GM19455 (cell line): ENCODE measurements at regions not wholly inside any gene's neighbourhood (a gene's known extent, or its start where the extent isn't known, plus 50 kb on each side); places are given as distances from the start of the nearest gene placed in this dataset.
"Not testable (repeated sequence)": the region's sequence is repeated elsewhere in the genome, so short reads cannot be mapped to it uniquely, and the experiment has no call there.

ENCODE experiments used
- ATAC-seq: cut with Tn5 transposase; IDR thresholded peaks from one replicate; pipeline ENCODE4 v1.9.1; 2021; ENCODE audit not compliant: unreplicated experiment

DNA sequence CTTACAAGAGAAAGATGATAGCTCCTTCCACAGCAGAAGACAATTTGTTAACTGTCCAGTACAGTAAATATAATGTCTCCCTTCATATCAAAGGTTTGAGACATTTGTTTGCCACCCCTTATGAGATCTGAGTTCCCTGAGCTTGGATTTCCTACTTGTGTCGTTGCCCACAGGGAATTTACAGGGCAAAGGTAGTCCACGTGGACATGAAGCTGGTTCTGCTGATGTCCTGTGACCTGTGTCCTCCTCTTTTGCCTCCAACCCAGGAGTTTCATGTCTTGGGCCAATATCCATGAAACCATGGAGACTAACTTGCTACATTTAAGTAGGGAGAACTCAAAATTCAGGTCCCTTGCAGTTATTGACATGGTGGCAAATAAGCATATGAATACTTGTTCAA lies 172.2 kb upstream of the KCTD7 start:
- ATAC-seq = not testable (repeated sequence)

- ATAC-seq = not testable (repeated sequence)
Measured at GRCh38 chr7:66458991-66459390, 169.7 kb upstream of the KCTD7 start.

DNA sequence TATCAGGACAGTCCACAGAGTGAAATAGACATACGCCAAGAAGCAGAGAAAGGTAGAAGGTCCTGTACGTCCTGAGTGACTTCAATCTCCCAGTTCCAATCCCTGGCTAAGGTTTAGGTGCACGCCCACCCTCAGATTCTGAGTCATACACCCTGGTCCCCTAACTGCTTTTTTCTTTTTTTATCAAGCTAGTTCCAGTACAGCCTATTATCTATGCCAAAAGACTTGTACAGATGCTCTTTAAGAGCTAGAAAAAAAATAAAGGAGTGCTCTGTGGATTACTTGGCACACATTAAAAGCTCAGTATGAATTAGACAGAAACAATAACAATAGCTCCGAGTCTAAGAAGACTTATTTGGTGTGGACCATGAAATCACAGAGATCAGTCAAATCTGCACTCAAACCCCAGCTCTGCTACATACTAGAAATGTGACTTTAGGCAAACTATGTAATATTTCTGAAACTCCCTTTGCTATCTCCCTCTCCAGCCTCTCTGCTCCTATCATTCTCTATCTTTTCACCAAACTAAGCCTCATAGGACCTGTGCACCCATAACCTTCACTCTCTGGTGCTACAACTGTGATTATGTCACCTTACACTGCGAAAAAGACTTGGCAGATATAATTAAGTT lies 168.8 kb upstream of the KCTD7 start:
- ATAC-seq = not testable (repeated sequence)

GRCh38 chr7:66460921-66461361 lies 167.7 kb upstream of the KCTD7 start:
- ATAC-seq = no peak

- ATAC-seq = not testable (repeated sequence)
Measured at GRCh38 chr7:66461397-66461796, 167.3 kb upstream of the KCTD7 start.

GRCh38 chr7:66462831-66463230 lies 165.8 kb upstream of the KCTD7 start:
- not testable (repeated sequence) for ATAC-seq

GRCh38 chr7:66464059-66464458 lies 164.6 kb upstream of the KCTD7 start:
- ATAC-seq = no peak

DNA sequence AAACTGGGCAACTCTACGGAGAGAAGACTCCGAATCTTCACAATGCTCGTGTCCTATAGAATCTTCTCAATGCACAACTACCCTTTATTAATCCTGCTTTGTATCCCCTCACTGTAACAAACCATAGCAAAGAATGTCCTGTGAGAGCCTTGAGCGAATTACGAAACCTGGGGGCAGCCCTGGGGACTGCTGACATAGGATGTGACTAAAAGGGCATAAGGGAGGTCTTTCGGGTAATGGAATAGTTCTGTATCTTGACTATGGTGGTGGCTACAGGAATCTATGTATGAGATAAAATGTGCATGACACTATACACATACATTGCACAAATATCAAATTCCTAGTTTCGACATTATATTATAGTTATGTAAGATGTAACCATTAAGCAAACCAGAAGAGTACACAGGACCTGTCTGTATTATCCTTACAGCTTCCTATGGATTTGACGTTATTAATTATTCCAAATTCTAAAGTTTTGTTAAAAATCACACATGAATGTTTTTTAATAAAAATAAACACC lies 162.5 kb upstream of the KCTD7 start:
- ATAC-seq = no peak

DNA sequence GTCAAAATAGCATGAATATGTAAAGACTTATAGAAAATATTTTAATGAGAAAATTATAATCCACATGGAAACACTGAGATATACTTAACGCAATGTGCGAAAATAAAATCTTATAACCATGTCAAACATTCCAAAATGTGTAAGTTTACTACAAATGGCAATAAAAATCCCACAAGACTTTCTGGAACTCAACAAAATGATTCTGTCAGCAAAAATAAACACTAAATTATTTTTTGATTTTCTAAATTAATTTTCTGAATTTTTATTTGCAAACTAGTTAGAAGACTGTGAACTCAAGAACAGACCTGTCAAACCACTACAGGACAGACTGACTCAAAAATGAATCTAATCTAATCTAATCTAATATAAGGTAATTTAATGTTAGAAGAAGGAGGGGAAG lies 160.8 kb upstream of the KCTD7 start:
- ATAC-seq = no peak

DNA sequence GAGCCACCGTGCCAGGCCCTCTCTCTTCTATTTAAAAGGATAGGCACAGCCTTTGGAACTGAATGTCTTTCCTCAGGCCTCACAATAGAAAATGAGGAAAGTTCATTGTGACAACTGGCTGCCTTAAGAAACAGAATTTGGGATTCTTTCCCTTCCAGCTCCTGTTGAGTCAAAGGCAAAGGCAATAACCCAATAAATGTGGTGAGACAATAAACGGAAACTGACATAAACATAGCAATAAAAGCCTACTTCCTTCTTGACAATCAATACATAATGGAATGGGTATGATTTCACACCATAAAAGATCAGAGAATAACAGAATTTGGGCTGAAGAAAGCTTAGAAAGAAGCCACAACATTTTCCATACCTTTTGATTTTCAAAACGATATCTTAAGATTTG lies 155.6 kb upstream of the KCTD7 start:
- ATAC-seq = not testable (repeated sequence)

DNA sequence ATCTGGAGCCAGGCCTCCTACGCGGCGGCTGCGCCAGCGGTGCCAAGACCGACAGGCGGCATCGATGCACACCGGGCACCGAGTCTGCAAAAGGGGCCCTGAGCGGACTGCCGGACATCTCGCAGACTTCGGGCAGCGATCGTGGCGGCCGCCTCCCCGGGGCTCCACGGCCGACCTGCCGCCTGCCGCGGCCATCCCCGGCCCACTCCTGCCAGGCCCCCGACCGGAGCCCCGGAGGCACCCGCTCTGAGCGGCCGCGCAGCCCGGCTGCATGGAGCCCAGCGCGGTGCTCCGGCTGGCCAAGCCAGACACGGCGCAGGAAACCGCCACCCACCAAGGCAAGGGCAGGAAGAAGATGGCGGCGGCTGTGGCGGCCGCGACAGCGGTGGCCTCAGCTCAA lies 154.2 kb upstream of the KCTD7 start:
- ATAC-seq = no peak

DNA sequence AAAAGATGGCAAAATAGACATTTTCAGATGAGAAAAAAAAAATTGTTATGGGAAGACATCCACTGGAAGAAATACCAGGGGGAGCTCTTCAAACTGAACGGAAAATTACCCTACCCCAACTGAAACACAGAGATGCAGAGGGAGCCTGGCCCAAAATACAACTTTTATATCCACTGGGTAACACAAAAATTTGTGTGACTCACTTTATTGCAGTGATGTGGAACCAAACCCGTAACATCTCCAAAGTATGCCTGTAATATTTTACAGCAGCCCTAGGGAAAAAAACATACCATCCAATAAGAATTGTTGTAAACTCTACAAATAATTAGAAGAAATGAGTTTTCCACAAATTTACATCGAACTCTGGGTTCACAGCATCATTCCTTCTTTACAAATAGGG lies 152.6 kb upstream of the KCTD7 start:
- ATAC-seq = not testable (repeated sequence)

GRCh38 chr7:66477822-66478397 lies 150.8 kb upstream of the KCTD7 start:
- not testable (repeated sequence) for ATAC-seq

DNA sequence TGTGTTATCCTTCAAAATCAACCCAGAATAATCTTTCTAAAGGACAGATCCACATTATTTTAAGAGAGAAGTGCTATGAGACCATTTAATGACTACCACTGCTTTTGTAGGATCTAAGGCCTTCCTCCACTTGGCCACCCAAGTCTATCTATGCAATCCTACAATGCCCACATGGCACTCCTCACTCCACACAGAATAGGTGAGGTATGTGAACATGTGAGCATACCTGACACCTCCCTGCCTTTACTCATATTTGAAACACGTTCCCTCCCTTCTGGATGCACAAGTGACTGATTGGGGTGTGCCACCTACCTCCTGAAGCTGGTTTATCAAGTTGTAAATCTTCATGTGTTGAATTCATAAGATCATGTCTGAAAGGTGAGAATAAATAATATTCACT lies 147.5 kb upstream of the KCTD7 start:
- ATAC-seq = not testable (repeated sequence)

- not testable (repeated sequence) for ATAC-seq
Measured at GRCh38 chr7:66489065-66489464, 139.6 kb upstream of the KCTD7 start.

GRCh38 chr7:66489741-66490140 lies 138.9 kb upstream of the KCTD7 start:
- ATAC-seq = not testable (repeated sequence)

- ATAC-seq = not testable (repeated sequence)
Measured at GRCh38 chr7:66490979-66491378, 137.7 kb upstream of the KCTD7 start.

GRCh38 chr7:66492405-66492804 lies 136.3 kb upstream of the KCTD7 start:
- ATAC-seq = not testable (repeated sequence)

DNA sequence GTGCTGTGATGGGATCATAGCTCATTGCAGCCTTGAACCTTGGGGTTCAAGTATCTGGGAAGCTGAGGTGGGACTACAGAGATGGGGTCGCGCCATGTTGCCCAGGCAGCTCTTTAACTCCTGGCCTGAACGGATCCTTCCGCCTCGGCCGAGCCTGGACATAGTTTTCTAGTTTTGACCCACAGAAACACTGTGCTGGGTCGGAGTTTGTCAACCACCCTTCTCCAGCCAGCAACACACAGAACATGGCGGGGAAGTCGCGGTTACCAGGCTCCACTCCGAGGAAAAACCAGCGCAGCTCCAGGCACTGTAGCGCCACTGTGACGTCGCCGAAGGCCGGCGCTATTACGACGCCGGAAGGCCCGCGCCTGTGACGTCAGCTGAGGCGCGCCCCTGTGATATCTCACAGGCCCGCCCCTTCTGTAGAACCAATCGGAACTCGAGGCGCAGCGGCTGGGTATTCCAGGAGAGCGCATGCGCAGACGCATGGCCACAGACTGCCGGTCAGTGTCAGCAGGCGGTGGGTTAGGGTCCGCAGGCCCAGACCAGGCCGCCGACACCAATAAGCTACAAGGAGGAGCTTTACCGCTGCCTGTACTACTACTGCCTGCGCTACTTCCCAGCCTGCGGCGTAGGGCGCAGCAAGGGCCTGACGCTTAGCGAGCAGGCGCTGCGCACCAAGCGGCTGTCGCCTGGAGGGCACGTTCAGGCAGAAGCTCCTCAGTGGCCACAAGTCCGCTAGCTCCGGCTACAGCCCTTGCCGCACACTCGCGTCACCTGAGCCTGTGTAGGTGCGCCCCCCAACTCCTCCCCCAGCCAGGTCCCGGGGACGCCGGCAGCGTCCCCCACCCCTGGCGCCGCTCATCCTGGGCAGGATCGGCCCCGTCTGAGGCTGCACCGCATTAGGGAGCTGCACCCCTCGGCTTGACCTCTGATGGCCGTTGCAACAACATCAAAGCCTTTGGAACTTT lies 135.2 kb upstream of the KCTD7 start:
- ATAC-seq = peak; percentile 94

GRCh38 chr7:66497346-66497745 lies 131.3 kb upstream of the KCTD7 start:
- ATAC-seq = no peak

DNA sequence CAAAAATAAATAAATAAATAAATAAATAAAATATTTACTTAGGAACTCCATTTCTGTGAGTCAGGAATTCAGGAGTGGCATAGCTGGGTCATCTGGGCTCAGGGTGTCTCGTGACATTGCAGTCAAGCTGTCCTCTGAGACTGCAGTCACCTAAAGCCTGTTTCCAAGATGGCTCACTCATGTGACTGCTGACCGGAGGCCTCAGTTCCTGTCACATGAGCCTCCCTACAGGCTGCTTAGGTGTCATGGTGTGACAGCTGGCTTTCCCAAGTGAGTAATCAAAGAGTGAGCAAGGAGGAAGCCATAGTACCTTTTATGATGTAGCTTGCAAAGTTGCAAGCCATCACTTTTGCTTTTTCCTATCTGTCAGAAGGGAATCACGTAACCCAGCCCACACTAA lies 128.6 kb upstream of the KCTD7 start:
- ATAC-seq = no peak
